Neural progenitor cell (in vitro differentiated cells): ENCODE measurements at regions not wholly inside any gene's neighbourhood (a gene's known extent, or its start where the extent isn't known, plus 50 kb on each side); places are given as distances from the start of the nearest gene placed in this dataset.

Source experiments
- DNase-seq: peaks from one replicate; pipeline ENCODE4 v3.0.0-alpha.2; 2016; ENCODE audit warnings: low spot score
- H2AFZ ChIP-seq: fragments of 200-600 bp; sonication (generic); replicated peaks from 2 replicates; pipeline ENCODE4 v1.6.1; 2016; ENCODE audit warnings: antibody characterized with exemption
- H3F3A ChIP-seq: fragments of 200-600 bp; sonication (generic); 2 replicates; pipeline ENCODE4 v1.6.1; 2016; ENCODE audit warnings: antibody characterized with exemption, low read depth
- H3K27ac ChIP-seq: fragments of 200-600 bp; sonication (generic); 2 replicates; pipeline ENCODE4 v1.5.1; 2016; ENCODE audit warnings: mild to moderate bottlenecking
- H3K27me3 ChIP-seq: fragments of 200-600 bp; sonication (generic); 2 replicates; pipeline ENCODE4 v1.6.1; 2016; ENCODE audit warnings: mild to moderate bottlenecking, moderate library complexity
- H3K36me3 ChIP-seq: fragments of 200-600 bp; sonication (generic); 2 replicates; pipeline ENCODE4 v1.5.1; 2016
- H3K4me1 ChIP-seq: fragments of 200-600 bp; sonication (generic); 2 replicates; pipeline ENCODE4 v1.6.1; 2016; ENCODE audit warnings: mixed run types
- H3K4me2 ChIP-seq: fragments of 200-600 bp; sonication (generic); 2 replicates; pipeline ENCODE4 v1.6.1; 2016
- H3K4me3 ChIP-seq: fragments of 200-600 bp; sonication (generic); 2 replicates; pipeline ENCODE4 v1.5.1; 2016
- H3K79me2 ChIP-seq: fragments of 200-600 bp; sonication (generic); 2 replicates; pipeline ENCODE4 v1.6.1; 2016; ENCODE audit warnings: low read depth
- H3K9ac ChIP-seq: fragments of 200-600 bp; sonication (generic); 2 replicates; pipeline ENCODE4 v1.6.1; 2016
- H3K9me3 ChIP-seq: fragments of 200-600 bp; sonication (generic); 2 replicates; pipeline ENCODE4 v1.5.1; 2016; ENCODE audit warnings: low read depth
- H4K20me1 ChIP-seq: fragments of 200-600 bp; sonication (generic); 2 replicates; pipeline ENCODE4 v1.6.1; 2016; ENCODE audit warnings: low read depth
- H3K27ac Mint-ChIP-seq: 3 replicates; pipeline ENCODE4 v1.8.0; 2021; ENCODE audit warnings: mixed read lengths
- H3K27me3 Mint-ChIP-seq: 2 replicates; pipeline ENCODE4 v1.8.0; 2022; ENCODE audit warnings: low read depth, mild to moderate bottlenecking, inconsistent platforms, moderate library complexity, mixed read lengths; ENCODE audit not compliant: insufficient read depth
- H3K36me3 Mint-ChIP-seq: 3 replicates; pipeline ENCODE4 v1.8.0; 2021; ENCODE audit warnings: mixed read lengths
- H3K4me1 Mint-ChIP-seq: 3 replicates; pipeline ENCODE4 v1.8.0; 2021; ENCODE audit warnings: mixed read lengths
- H3K4me3 Mint-ChIP-seq: 3 replicates; pipeline ENCODE4 v1.8.0; 2021; ENCODE audit warnings: mild to moderate bottlenecking, moderate library complexity, mixed read lengths
- H3K9me3 Mint-ChIP-seq: 3 replicates; pipeline ENCODE4 v1.8.0; 2020; ENCODE audit warnings: mixed read lengths
- CTCF ChIP-seq: fragments of 200-600 bp; sonication (generic); IDR thresholded peaks from 2 replicates; pipeline ENCODE4 v1.5.1; 2017; ENCODE audit warnings: antibody characterized with exemption, mild to moderate bottlenecking
- EZH2 ChIP-seq: fragments of 200-600 bp; sonication (generic); IDR thresholded peaks from 2 replicates; pipeline ENCODE4 v1.6.1; 2017; ENCODE audit warnings: antibody characterized with exemption, mild to moderate bottlenecking, moderate library complexity
- EZH2phosphoT487 ChIP-seq: fragments of 200-600 bp; sonication (generic); IDR thresholded peaks from 2 replicates; pipeline ENCODE4 v1.6.1; 2017; ENCODE audit warnings: antibody characterized with exemption

- TF ChIP-seq EZH2phosphoT487 = no peak
- TF ChIP-seq EZH2 = no peak
- TF ChIP-seq CTCF = no peak
- Mint-ChIP-seq H3K27ac (no peak overlapping the region), H3K36me3 (no peaks in the 10 kb centered on the region)
Observed at GRCh38 chr17:34780438-34780837, 180.8 kb downstream of the CCT6B start.

GRCh38 chr17:34776456-34777443, 184.5 kb downstream of the CCT6B start:
- Histone ChIP-seq H3K27ac (no peak overlapping the region), H3K9ac (no peak overlapping the region), H3K4me1 (peaks cover 14% of the 10 kb centered on the region), H4K20me1 (no peaks in the 10 kb centered on the region), H3K27me3 (no peaks in the 10 kb centered on the region), H3K4me2 (no peak overlapping the region), H2AFZ (no peak overlapping the region), H3K79me2 (no peaks in the 10 kb centered on the region), H3K4me3 (no peak overlapping the region), H3K9me3 (no peaks in the 10 kb centered on the region), H3K36me3 (no peaks in the 10 kb centered on the region), H3F3A (peaks cover 6% of the 10 kb centered on the region)
- Mint-ChIP-seq H3K36me3 (no peaks in the 10 kb centered on the region), H3K9me3 (no peaks in the 10 kb centered on the region), H3K27me3 (peaks cover 8% of the 10 kb centered on the region), H3K27ac (no peak overlapping the region), H3K4me3 (no peak overlapping the region), H3K4me1 (peaks cover 23% of the 10 kb centered on the region)
- DNase-seq = no peak
- TF ChIP-seq EZH2phosphoT487 (no peak), CTCF (no peak), EZH2 (no peak)

More at GRCh38 chr17:34780438-34780837, 180.8 kb downstream of the CCT6B start:
- H3K4me2 ChIP-seq = no peak overlapping the region
- no peaks in the 10 kb centered on the region for H3K36me3 ChIP-seq
- no peaks in the 10 kb centered on the region for H4K20me1 ChIP-seq
- H3K27me3 ChIP-seq = no peaks in the 10 kb centered on the region
- no peak for DNase-seq
- H3F3A ChIP-seq = peaks cover 6% of the 10 kb centered on the region
- no peak overlapping the region for H2AFZ ChIP-seq
- H3K4me1 ChIP-seq = peaks cover 9% of the 10 kb centered on the region
- Mint-ChIP-seq H3K4me1 (peaks cover 16% of the 10 kb centered on the region), H3K27me3 (peaks cover 3% of the 10 kb centered on the region), H3K4me3 (no peak overlapping the region), H3K9me3 (no peaks in the 10 kb centered on the region)
- H3K4me3 ChIP-seq = no peak overlapping the region
- H3K27ac ChIP-seq = no peak overlapping the region
- no peaks in the 10 kb centered on the region for H3K9me3 ChIP-seq
- H3K9ac ChIP-seq = no peak overlapping the region
- no peaks in the 10 kb centered on the region for H3K79me2 ChIP-seq

- Mint-ChIP-seq H3K4me3 (no peak overlapping the region), H3K4me1 (peaks cover 20% of the 10 kb centered on the region), H3K27me3 (peaks cover 14% of the 10 kb centered on the region), H3K9me3 (no peaks in the 10 kb centered on the region), H3K36me3 (no peaks in the 10 kb centered on the region), H3K27ac (no peak overlapping the region)
- no peaks in the 10 kb centered on the region for H3K79me2 ChIP-seq
- H3K4me1 ChIP-seq = peaks cover 5% of the 10 kb centered on the region
- TF ChIP-seq EZH2 = no peak
- DNase-seq = no peak
- H4K20me1 ChIP-seq = no peaks in the 10 kb centered on the region
- no peak overlapping the region for H3K27ac ChIP-seq
- H3K9me3 ChIP-seq = no peaks in the 10 kb centered on the region
- no peak overlapping the region for H3K9ac ChIP-seq
- no peak overlapping the region for H3K4me2 ChIP-seq
- no peaks in the 10 kb centered on the region for H3F3A ChIP-seq
- H2AFZ ChIP-seq = no peak overlapping the region
- H3K4me3 ChIP-seq = no peak overlapping the region
- H3K36me3 ChIP-seq = no peaks in the 10 kb centered on the region
- no peaks in the 10 kb centered on the region for H3K27me3 ChIP-seq
Observed at GRCh38 chr17:34773036-34773435, 188.2 kb downstream of the CCT6B start.

- Histone ChIP-seq H4K20me1 (no peaks in the 10 kb centered on the region), H3K36me3 (no peaks in the 10 kb centered on the region), H3K79me2 (no peaks in the 10 kb centered on the region), H2AFZ (no peak overlapping the region), H3F3A (no peaks in the 10 kb centered on the region), H3K27me3 (no peaks in the 10 kb centered on the region), H3K4me1 (peaks cover 5% of the 10 kb centered on the region), H3K27ac (no peak overlapping the region), H3K9me3 (no peaks in the 10 kb centered on the region), H3K4me2 (no peak overlapping the region), H3K4me3 (no peak overlapping the region), H3K9ac (no peak overlapping the region)
- Mint-ChIP-seq H3K9me3 (no peaks in the 10 kb centered on the region), H3K27me3 (peaks cover 11% of the 10 kb centered on the region), H3K4me3 (no peak overlapping the region), H3K4me1 (peaks cover 20% of the 10 kb centered on the region), H3K36me3 (no peaks in the 10 kb centered on the region), H3K27ac (no peak overlapping the region)
- no peak for DNase-seq
- TF ChIP-seq EZH2 (no peak), CTCF (no peak), EZH2phosphoT487 (no peak)
Observed at GRCh38 chr17:34771891-34772290, 189.4 kb downstream of the CCT6B start.
